BE2C (cell line): ENCODE measurements at regions not wholly inside any gene's neighbourhood (a gene's known extent, or its start where the extent isn't known, plus 50 kb on each side); places are given as distances from the start of the nearest gene placed in this dataset.

Source experiments
- DNase-seq: peaks from one replicate; pipeline ENCODE4 v3.0.0-alpha.2; 2020
- H3K27me3 ChIP-seq: fragments of 250-450 bp; sonication (Bioruptor Pico); 2 replicates; pipeline ENCODE4 v1.5.1; 2020; ENCODE audit warnings: mild to moderate bottlenecking
- H3K36me3 ChIP-seq: fragments of 250-450 bp; sonication (Bioruptor Pico); 2 replicates; pipeline ENCODE4 v1.5.1; 2020; ENCODE audit warnings: mild to moderate bottlenecking
- H3K4me1 ChIP-seq: fragments of 250-450 bp; sonication (Bioruptor Pico); 2 replicates; pipeline ENCODE4 v1.5.1; 2020
- H3K4me3 ChIP-seq: 2 replicates; pipeline ENCODE4 v1.5.1; 2011; ENCODE audit warnings: low read depth, low read length
- H3K9me3 ChIP-seq: fragments of 250-450 bp; sonication (Bioruptor Pico); 2 replicates; pipeline ENCODE4 v1.5.1; 2020
- TF ChIP-seq, protein P1 (sequence below): IDR thresholded peaks from 2 replicates; pipeline ENCODE4 v1.5.1; 2012; ENCODE audit warnings: mild to moderate bottlenecking, low read depth, low read length

- DNase-seq: no peak
- Histone ChIP-seq H3K36me3 (no peaks in the 10 kb centered on the region), H3K9me3 (no peaks in the 10 kb centered on the region), H3K27me3 (no peaks in the 10 kb centered on the region), H3K4me1 (no peaks in the 10 kb centered on the region), H3K4me3 (no peak overlapping the region)
- TF ChIP-seq, protein P1, sequence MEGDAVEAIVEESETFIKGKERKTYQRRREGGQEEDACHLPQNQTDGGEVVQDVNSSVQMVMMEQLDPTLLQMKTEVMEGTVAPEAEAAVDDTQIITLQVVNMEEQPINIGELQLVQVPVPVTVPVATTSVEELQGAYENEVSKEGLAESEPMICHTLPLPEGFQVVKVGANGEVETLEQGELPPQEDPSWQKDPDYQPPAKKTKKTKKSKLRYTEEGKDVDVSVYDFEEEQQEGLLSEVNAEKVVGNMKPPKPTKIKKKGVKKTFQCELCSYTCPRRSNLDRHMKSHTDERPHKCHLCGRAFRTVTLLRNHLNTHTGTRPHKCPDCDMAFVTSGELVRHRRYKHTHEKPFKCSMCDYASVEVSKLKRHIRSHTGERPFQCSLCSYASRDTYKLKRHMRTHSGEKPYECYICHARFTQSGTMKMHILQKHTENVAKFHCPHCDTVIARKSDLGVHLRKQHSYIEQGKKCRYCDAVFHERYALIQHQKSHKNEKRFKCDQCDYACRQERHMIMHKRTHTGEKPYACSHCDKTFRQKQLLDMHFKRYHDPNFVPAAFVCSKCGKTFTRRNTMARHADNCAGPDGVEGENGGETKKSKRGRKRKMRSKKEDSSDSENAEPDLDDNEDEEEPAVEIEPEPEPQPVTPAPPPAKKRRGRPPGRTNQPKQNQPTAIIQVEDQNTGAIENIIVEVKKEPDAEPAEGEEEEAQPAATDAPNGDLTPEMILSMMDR: no peak
Observed at GRCh38 chr6:167547751-167548150, 222.9 kb downstream of the TTLL2 start.

- H3K9me3 ChIP-seq: no peaks in the 10 kb centered on the region
- TF ChIP-seq, protein P1: no peak
- H3K4me1 ChIP-seq: no peaks in the 10 kb centered on the region
- no peaks in the 10 kb centered on the region for H3K27me3 ChIP-seq
- DNase-seq: no peak
- H3K36me3 ChIP-seq: no peaks in the 10 kb centered on the region
- no peak overlapping the region for H3K4me3 ChIP-seq
Observed at GRCh38 chr6:167548451-167548850, 223.6 kb downstream of the TTLL2 start.

GRCh38 chr6:167549213-167549612 lies 224.3 kb downstream of the TTLL2 start:
- TF ChIP-seq, protein P1: no peak
- Histone ChIP-seq H3K4me1 (no peaks in the 10 kb centered on the region), H3K4me3 (no peak overlapping the region), H3K27me3 (no peaks in the 10 kb centered on the region), H3K9me3 (no peaks in the 10 kb centered on the region), H3K36me3 (no peaks in the 10 kb centered on the region)
- no peak for DNase-seq

- Histone ChIP-seq H3K4me3 (no peak overlapping the region), H3K4me1 (no peaks in the 10 kb centered on the region), H3K27me3 (no peaks in the 10 kb centered on the region), H3K9me3 (no peaks in the 10 kb centered on the region), H3K36me3 (no peaks in the 10 kb centered on the region)
- TF ChIP-seq, protein P1: no peak
- no peak for DNase-seq
Observed at GRCh38 chr6:167550941-167551627, 226.2 kb downstream of the TTLL2 start.

GRCh38 chr6:167551628-167552257 lies 226.9 kb downstream of the TTLL2 start:
- Histone ChIP-seq H3K27me3 (no peaks in the 10 kb centered on the region), H3K4me1 (no peaks in the 10 kb centered on the region), H3K4me3 (no peak overlapping the region), H3K9me3 (no peaks in the 10 kb centered on the region), H3K36me3 (no peaks in the 10 kb centered on the region)
- TF ChIP-seq, protein P1: no peak
- no peak for DNase-seq

DNA sequence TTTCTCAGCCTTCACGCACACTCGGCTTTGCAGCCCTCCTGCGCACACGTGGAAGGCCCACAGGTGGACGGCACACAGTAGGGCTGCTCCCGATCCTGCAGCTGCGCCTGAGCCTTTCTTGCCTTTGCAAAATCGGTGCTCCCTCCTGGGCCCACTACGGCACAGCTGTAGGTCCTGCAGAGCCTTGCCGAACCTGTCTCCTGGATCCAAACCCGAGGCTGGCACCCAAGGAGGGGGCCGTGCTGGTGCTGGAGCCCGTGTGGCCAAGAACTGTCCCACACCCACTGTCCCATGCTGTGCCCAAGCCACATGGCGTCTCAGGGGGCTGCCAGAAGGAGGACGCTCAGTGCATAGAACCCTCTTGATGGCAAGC lies 227.4 kb downstream of the TTLL2 start:
- TF ChIP-seq, protein P1: no peak
- H3K36me3 ChIP-seq: no peaks in the 10 kb centered on the region
- H3K4me1 ChIP-seq: no peaks in the 10 kb centered on the region
- no peaks in the 10 kb centered on the region for H3K27me3 ChIP-seq
- no peak overlapping the region for H3K4me3 ChIP-seq
- DNase-seq: no peak
- no peaks in the 10 kb centered on the region for H3K9me3 ChIP-seq
